Mesendoderm (in vitro differentiated cells): ENCODE measurements at regions not wholly inside any gene's neighbourhood (a gene's known extent, or its start where the extent isn't known, plus 50 kb on each side); places are given as distances from the start of the nearest gene placed in this dataset.
A peak's percentile ranks its signal among the peaks of the same experiment; 100 is the strongest.
"Not testable (repeated sequence)": the region's sequence is repeated elsewhere in the genome, so short reads cannot be mapped to it uniquely, and the experiment has no call there.

Source experiments
- DNase-seq: peaks from one replicate; pipeline ENCODE4 v3.0.0; 2013
- H2AK5ac ChIP-seq: 2 replicates; pipeline ENCODE4 v1.6.1; 2013; ENCODE audit warnings: low read length, inconsistent platforms
- H2BK120ac ChIP-seq: 2 replicates; pipeline ENCODE4 v1.6.1; 2013; ENCODE audit warnings: low read depth, mild to moderate bottlenecking, low read length, moderate library complexity, mixed read lengths
- H2BK15ac ChIP-seq: replicated peaks from 2 replicates; pipeline ENCODE4 v1.6.1; 2013; ENCODE audit warnings: low read depth, mild to moderate bottlenecking, moderate library complexity
- H2BK5ac ChIP-seq: 2 replicates; pipeline ENCODE4 v1.6.1; 2013; ENCODE audit warnings: low read length, inconsistent platforms
- H3K18ac ChIP-seq: 2 replicates; pipeline ENCODE4 v1.6.1; 2013; ENCODE audit warnings: mild to moderate bottlenecking, low read length, mixed read lengths
- H3K23ac ChIP-seq: one replicate; pipeline ENCODE4 v1.6.1; 2013; ENCODE audit warnings: low read length
- H3K27ac ChIP-seq: 2 replicates; pipeline ENCODE4 v1.5.1; 2013; ENCODE audit warnings: low read depth, mild to moderate bottlenecking, inconsistent platforms, low read length, moderate library complexity
- H3K27me3 ChIP-seq: 2 replicates; pipeline ENCODE4 v1.6.1; 2013; ENCODE audit warnings: low read length, control low read depth, mild to moderate bottlenecking, inconsistent platforms; ENCODE audit not compliant: insufficient read depth, poor library complexity
- H3K36me3 ChIP-seq: 2 replicates; pipeline ENCODE4 v1.6.1; 2013; ENCODE audit warnings: low read length, inconsistent platforms; ENCODE audit not compliant: control insufficient read depth, insufficient read depth
- H3K4ac ChIP-seq: one replicate; pipeline ENCODE4 v1.6.1; 2013; ENCODE audit warnings: low read depth, mild to moderate bottlenecking, low read length, moderate library complexity
- H3K4me1 ChIP-seq: 2 replicates; pipeline ENCODE4 v1.6.1; 2013; ENCODE audit warnings: low read depth, low read length, inconsistent platforms; ENCODE audit not compliant: control insufficient read depth
- H3K4me2 ChIP-seq: 2 replicates; pipeline ENCODE4 v1.6.1; 2013; ENCODE audit warnings: low read length
- H3K4me3 ChIP-seq: 2 replicates; pipeline ENCODE4 v1.5.1; 2013; ENCODE audit warnings: mild to moderate bottlenecking, low read length
- H3K56ac ChIP-seq: one replicate; pipeline ENCODE4 v1.6.1; 2013; ENCODE audit warnings: low read length
- H3K79me1 ChIP-seq: 2 replicates; pipeline ENCODE4 v1.6.1; 2013; ENCODE audit warnings: low read length, inconsistent platforms
- H3K79me2 ChIP-seq: 2 replicates; pipeline ENCODE4 v1.6.1; 2013; ENCODE audit warnings: mild to moderate bottlenecking, low read length; ENCODE audit not compliant: control insufficient read depth, insufficient read depth
- H3K9ac ChIP-seq: 2 replicates; pipeline ENCODE4 v1.6.1; 2013; ENCODE audit warnings: low read length, inconsistent platforms
- H4K5ac ChIP-seq: one replicate; pipeline ENCODE4 v1.6.1; 2013; ENCODE audit warnings: low read length
- H4K8ac ChIP-seq: one replicate; pipeline ENCODE4 v1.6.1; 2013; ENCODE audit warnings: low read depth, mild to moderate bottlenecking, control low read depth, low read length, moderate library complexity
- WGBS: extraction: QIAGEN DNeasy Blood & Tissue Kit; methylation state at CpG from one replicate; pipeline ENCODE4 v1.1.7; 2013; ENCODE audit warnings: low lambda C conversion rate, missing lambda C conversion rate; ENCODE audit not compliant: insufficient coverage; ENCODE audit errors: extremely low coverage; 5-methylcytosine and 5-hydroxymethylcytosine counted together

DNA sequence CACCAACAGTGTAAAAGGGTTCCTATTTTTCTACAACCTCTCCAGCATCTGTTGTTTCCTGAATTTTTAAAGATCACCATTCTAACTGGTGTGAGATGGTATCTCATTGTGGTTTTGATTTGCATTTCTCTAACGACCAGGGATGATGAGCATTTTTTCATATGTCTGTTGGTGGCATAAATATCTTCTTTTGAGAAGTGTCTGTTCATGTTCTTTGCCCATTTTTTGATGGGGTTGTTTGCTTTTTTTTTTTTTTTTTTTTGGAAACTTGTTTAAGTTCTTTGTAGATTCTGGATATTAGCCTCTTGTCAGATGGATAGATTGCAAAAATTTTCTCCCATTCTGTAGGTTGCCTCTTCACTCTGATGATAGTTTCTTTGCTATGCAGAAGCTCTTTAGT, 145.5 kb upstream of the PLXNC1 start:
- not testable (repeated sequence) for H3K79me2 ChIP-seq, H4K5ac ChIP-seq

DNA sequence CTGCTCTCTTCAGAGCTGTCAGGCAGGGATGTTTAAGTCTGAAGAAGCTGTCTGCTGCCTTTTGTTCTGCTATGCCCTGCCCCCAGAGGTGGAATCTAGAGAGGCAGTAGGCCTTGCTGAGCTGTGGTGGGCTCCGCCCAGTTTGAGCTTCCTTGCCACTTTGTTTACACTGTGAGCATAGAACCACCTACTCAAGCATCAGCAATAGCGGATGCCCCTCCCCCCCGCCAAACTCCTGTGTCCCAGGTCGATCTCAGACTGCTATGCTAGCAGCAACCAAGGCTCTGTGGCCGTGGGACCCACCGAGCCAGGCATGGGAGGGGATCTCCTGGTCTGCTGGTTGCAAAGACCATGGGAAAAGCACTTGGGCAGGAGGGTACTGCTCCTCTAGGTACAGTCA, 140.5 kb upstream of the PLXNC1 start:
- H3K4ac ChIP-seq, H2BK15ac ChIP-seq, H2BK120ac ChIP-seq, H3K79me1 ChIP-seq, H3K27ac ChIP-seq, H3K56ac ChIP-seq, H4K8ac ChIP-seq, H2BK5ac ChIP-seq, H3K79me2 ChIP-seq, H3K4me1 ChIP-seq, H3K36me3 ChIP-seq, H3K23ac ChIP-seq, H3K9ac ChIP-seq, H3K4me3 ChIP-seq, H3K18ac ChIP-seq, H2AK5ac ChIP-seq, H3K27me3 ChIP-seq, H4K5ac ChIP-seq, H3K4me2 ChIP-seq: not testable (repeated sequence)
- DNase-seq = peak; percentile 85
- no CpG with 5 or more reads among the region's 6 CpGs for WGBS

More for the DNA sequence above, 145.5 kb upstream of the PLXNC1 start:
- not testable (repeated sequence) for H4K8ac ChIP-seq, H2BK120ac ChIP-seq, H3K27me3 ChIP-seq, H3K9ac ChIP-seq, H3K36me3 ChIP-seq, H2BK15ac ChIP-seq, H3K4ac ChIP-seq, H2BK5ac ChIP-seq, H3K4me2 ChIP-seq, H3K4me3 ChIP-seq, H2AK5ac ChIP-seq, H3K23ac ChIP-seq, H3K79me1 ChIP-seq, H3K18ac ChIP-seq, H3K4me1 ChIP-seq, DNase-seq, H3K56ac ChIP-seq, H3K27ac ChIP-seq
- WGBS = no CpG with 5 or more reads among the region's 1 CpG

DNA sequence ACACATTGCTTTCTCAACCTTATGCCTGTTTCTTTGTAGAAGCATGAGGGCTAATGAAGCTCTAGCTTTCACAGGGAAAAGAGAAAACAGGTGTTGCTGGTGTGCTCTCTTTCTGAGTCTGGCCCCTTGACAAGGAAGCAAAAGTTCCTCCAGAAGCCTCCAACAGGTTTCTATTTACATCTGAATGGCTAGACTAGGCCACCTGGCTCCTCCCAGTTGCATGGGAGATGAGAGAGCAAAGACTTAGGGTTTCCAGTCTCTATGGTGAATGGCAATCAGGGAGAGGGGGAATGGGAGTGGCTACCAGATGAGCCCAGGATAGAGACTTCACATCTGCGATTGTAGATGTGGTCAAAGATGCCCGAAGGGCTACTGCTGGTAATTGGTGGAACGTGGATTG, 138.1 kb upstream of the PLXNC1 start:
- DNase-seq = peak; percentile 65
- H3K18ac ChIP-seq = no peak overlapping the region
- no peak overlapping the region for H3K4me2 ChIP-seq
- no peak overlapping the region for H3K9ac ChIP-seq
- H2AK5ac ChIP-seq = no peak overlapping the region
- no peak overlapping the region for H4K8ac ChIP-seq
- H3K4me3 ChIP-seq = no peak overlapping the region
- no CpG with 5 or more reads among the region's 3 CpGs for WGBS
- H3K4me1 ChIP-seq = no peaks in the 10 kb centered on the region
- H4K5ac ChIP-seq = no peak overlapping the region
- H3K4ac ChIP-seq = no peak overlapping the region
- no peak overlapping the region for H3K23ac ChIP-seq
- H3K27ac ChIP-seq = no peak overlapping the region
- H3K79me1 ChIP-seq = no peaks in the 10 kb centered on the region
- H2BK120ac ChIP-seq = no peak overlapping the region
- no peak overlapping the region for H2BK15ac ChIP-seq
- H2BK5ac ChIP-seq = no peak overlapping the region
- H3K36me3 ChIP-seq = no peaks in the 10 kb centered on the region
- no peaks in the 10 kb centered on the region for H3K79me2 ChIP-seq
- H3K56ac ChIP-seq = no peak overlapping the region
- no peaks in the 10 kb centered on the region for H3K27me3 ChIP-seq

DNA sequence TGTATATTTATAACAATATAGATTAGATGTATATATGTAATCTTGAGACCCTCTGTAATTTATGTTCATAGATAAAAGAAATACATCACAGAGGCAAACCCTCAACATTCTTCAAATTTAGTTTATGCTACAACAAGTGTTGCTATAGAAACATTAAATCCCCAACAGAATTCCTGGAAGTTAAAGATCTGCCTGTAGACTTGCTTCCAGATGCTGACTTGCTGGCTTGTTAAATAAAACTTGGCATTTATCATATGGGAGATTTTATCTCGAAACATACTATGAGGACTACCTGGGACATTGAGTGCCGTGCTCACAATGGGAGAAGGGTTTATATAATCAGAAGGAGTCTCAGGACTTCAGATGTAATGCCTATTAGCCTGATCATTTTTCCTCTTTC, 136.3 kb upstream of the PLXNC1 start:
- Histone ChIP-seq H2BK120ac (no peak overlapping the region), H3K27me3 (no peaks in the 10 kb centered on the region), H3K79me2 (no peaks in the 10 kb centered on the region), H4K5ac (no peak overlapping the region), H2BK5ac (no peak overlapping the region), H2BK15ac (no peak overlapping the region), H3K27ac (no peak overlapping the region), H4K8ac (no peak overlapping the region), H3K18ac (no peak overlapping the region), H3K4me3 (no peak overlapping the region), H3K9ac (no peak overlapping the region), H2AK5ac (no peak overlapping the region), H3K4me1 (no peaks in the 10 kb centered on the region), H3K56ac (no peak overlapping the region), H3K79me1 (no peaks in the 10 kb centered on the region), H3K4me2 (no peak overlapping the region), H3K4ac (no peak overlapping the region), H3K36me3 (no peaks in the 10 kb centered on the region), H3K23ac (no peak overlapping the region)
- WGBS = no CpG with 5 or more reads among the region's 2 CpGs
- DNase-seq = peak; percentile 15

DNA sequence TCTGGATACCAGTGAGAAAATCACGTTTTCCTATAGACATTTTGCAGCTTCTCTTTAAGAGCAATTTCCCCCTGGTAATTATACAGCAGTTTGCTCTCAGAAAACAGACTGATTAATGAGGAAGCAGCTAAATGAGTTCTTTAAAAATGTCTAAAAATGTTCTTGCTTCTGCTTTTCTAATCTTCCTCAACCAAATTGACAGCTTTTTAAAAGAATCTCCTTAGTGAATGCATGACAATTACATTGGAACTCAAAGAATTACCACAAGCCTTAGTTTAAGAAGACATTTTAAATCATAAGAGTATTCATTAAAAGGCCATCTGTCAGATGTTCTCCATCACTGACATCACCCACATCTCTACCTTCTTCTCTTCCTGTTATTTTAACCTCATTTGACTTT, 135.8 kb upstream of the PLXNC1 start:
- no peak overlapping the region for H3K18ac ChIP-seq
- no peaks in the 10 kb centered on the region for H3K79me2 ChIP-seq
- no peak overlapping the region for H2AK5ac ChIP-seq
- H3K4me2 ChIP-seq = no peak overlapping the region
- no peak overlapping the region for H2BK5ac ChIP-seq
- no peak overlapping the region for H3K27ac ChIP-seq
- no peaks in the 10 kb centered on the region for H3K27me3 ChIP-seq
- no CpG with 5 or more reads among the region's 1 CpG for WGBS
- H3K23ac ChIP-seq = no peak overlapping the region
- no peaks in the 10 kb centered on the region for H3K36me3 ChIP-seq
- no peak overlapping the region for H2BK15ac ChIP-seq
- no peak overlapping the region for H3K56ac ChIP-seq
- H3K4me3 ChIP-seq = no peak overlapping the region
- no peak for DNase-seq
- no peak overlapping the region for H3K9ac ChIP-seq
- no peaks in the 10 kb centered on the region for H3K4me1 ChIP-seq
- H2BK120ac ChIP-seq = no peak overlapping the region
- H4K8ac ChIP-seq = no peak overlapping the region
- H3K79me1 ChIP-seq = no peaks in the 10 kb centered on the region
- no peak overlapping the region for H4K5ac ChIP-seq
- H3K4ac ChIP-seq = no peak overlapping the region

DNA sequence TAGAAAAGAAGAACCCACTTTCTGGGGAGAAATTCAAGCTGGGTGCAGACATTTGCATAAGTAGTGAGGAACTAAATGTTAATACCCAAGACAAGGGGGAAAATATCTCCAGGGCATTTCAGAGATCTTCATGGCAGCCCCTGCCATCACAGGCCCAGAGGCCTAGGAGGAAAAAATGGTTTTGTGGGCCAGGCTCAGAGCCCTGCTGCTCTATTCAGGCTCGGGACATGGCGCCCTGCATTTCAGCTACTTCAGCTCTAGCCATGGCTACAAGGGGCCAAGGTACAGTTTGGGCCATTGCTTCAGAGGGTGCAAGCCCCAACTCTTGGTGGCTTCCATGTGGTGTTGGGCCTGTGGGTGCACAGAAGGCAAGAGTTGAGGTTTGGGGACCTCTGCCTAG, 131.1 kb upstream of the PLXNC1 start:
- DNase-seq, H3K56ac ChIP-seq, H3K79me1 ChIP-seq, H3K27me3 ChIP-seq, H3K4ac ChIP-seq, H3K18ac ChIP-seq, H2BK5ac ChIP-seq, H3K27ac ChIP-seq, H3K4me2 ChIP-seq, H2BK120ac ChIP-seq, H3K23ac ChIP-seq, H3K36me3 ChIP-seq, H4K8ac ChIP-seq, H3K4me3 ChIP-seq, H2AK5ac ChIP-seq, H4K5ac ChIP-seq, H3K9ac ChIP-seq, H3K79me2 ChIP-seq, H3K4me1 ChIP-seq, H2BK15ac ChIP-seq: not testable (repeated sequence)
- no CpG with 5 or more reads among the region's 2 CpGs for WGBS
